ENCODE measurements at regions not wholly inside any gene's neighbourhood (a gene's known extent, or its start where the extent isn't known, plus 50 kb on each side); places are given as distances from the start of the nearest gene placed in this dataset.

DNA sequence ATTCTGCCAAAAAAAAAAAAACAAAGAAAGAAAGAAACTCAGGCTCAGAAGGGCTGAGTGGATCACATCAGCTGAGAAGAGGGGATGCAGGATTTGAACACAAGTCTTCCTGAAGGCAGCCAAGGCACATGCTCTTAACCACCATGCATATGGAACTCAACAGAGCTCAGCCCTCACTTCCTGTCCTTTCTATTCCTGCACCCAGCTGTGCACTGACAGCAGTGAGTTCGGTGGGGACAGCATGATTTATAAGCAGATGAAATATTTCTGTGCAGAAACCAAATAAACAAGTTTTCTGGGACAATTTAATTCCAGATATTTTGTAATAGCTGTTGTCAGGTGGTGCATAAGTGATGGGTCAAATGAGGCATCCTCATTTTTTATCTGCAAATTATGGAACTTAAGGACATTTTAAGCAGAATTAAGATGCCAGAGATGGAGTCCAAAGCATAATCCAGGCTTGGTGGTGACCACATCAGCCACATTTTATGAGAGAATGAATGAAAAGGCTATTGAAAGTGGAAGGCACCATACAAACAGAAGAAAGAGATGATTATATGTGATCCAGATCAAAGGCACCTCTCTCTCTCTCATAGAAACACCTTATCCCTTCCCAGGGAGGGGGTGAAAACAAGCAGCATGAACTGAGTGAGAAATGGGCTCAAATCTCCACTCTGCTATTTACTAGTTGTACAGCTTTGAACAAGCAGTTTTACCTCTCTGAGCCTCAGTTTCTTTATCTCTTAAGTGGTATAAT, 303.6 kb upstream of the MSX2 start:
- Histone ChIP-seq H3K27me3 (replicated peaks in 1 of 4; ENCODE audit: control insufficient read depth in 3 of 4, extremely low read depth in 1 of 4, insufficient read depth in 3 of 4, low read length in 3 of 4) (peaks cover 0 to 11% (median 5%) of the 10 kb centered on the region in 4 experiments; a peak in 3 of 7 replicates), H3K4ac (replicated peaks; ENCODE audit: insufficient read length, low read depth, low read length) (no peak overlapping the region), H2AK5ac (ENCODE audit: low read depth, low read length) (no peak overlapping the region), H3K9ac (replicated peaks in 1 of 4; ENCODE audit: extremely low read depth in 1 of 4, low read depth in 3 of 4, low read length in 3 of 4) (no peak overlapping the region), H3K79me2 (ENCODE audit: control insufficient read depth in 1 of 2, insufficient read depth in 2 of 2, low read length in 2 of 2) (no peaks in the 10 kb centered on the region), H3K79me1 (ENCODE audit: low read depth, low read length) (no peaks in the 10 kb centered on the region), H3K27ac (ENCODE audit: low read depth, low read length) (no peak overlapping the region), H4K20me1 (replicated peaks in 1 of 2; ENCODE audit: control insufficient read depth in 1 of 2, insufficient read depth in 2 of 2, low read length in 2 of 2) (no peaks in the 10 kb centered on the region), H3K23ac (ENCODE audit: insufficient read length) (no peak overlapping the region), H3K9me3 (ENCODE audit: insufficient read depth in 2 of 2, low read depth in 1 of 2, low read length in 1 of 2) (no peaks in the 10 kb centered on the region), H4K8ac (ENCODE audit: extremely low read depth, insufficient read depth, low read length) (no peak overlapping the region), H2BK12ac (ENCODE audit: low read depth, low read length) (no peak overlapping the region), H4K5ac (ENCODE audit: insufficient read length, low read depth, low read length) (no peak overlapping the region), H2AFZ (ENCODE audit: low read length) (no peak overlapping the region), H2BK20ac (ENCODE audit: low read length) (no peak overlapping the region), H3K4me3 (ENCODE audit: extremely low read depth in 1 of 4, insufficient read depth in 2 of 4, low read depth in 3 of 4, low read length in 4 of 4) (no peak overlapping the region), H2BK120ac (replicated peaks; ENCODE audit: low read depth, low read length) (no peak overlapping the region), H3K18ac (ENCODE audit: extremely low read depth, low read length) (no peak overlapping the region), H3K4me2 (ENCODE audit: insufficient read depth in 1 of 2, low read depth in 2 of 2, low read length in 2 of 2) (no peak overlapping the region), H2BK15ac (ENCODE audit: low read length) (no peak overlapping the region), H3K4me1 (replicated peaks in 1 of 4; ENCODE audit: control insufficient read depth in 3 of 4, insufficient read depth in 4 of 4, low read length in 3 of 4) (no peaks in the 10 kb centered on the region), H4K91ac (replicated peaks; ENCODE audit: insufficient read length, low read length) (no peak overlapping the region), H3K56ac (replicated peaks; ENCODE audit: insufficient read length, low read depth, low read length) (no peak overlapping the region), H3K23me2 (ENCODE audit: low read depth, low read length) (peaks cover 4% of the 10 kb centered on the region), H2BK5ac (ENCODE audit: low read depth, low read length) (no peak overlapping the region), H3K14ac (ENCODE audit: insufficient read length) (no peak overlapping the region), H3K36me3 (ENCODE audit: control insufficient read depth in 2 of 4, insufficient read depth in 4 of 4, low read length in 3 of 4) (no peaks in the 10 kb centered on the region)
- ChIA-PET CTCF (ENCODE audit: partially characterized antibody) (interaction anchor here (0.6 to 3.5 kb wide), 23 partner anchors 11 to 1070 kb away, joined by 3 to 37 read pairs (median 5); no protein-coding TSS in a partner anchor), POLR2A (ENCODE audit: partially characterized antibody) (no interaction called here)
- no peak for FAIRE-seq
- no peak for DNase-seq (ENCODE audit: low read depth in 1 of 2, low spot score in 2 of 2)
- 85% methylated on average over 1 of the region's 1 CpG; no CpG with 5 or more reads in 1 of the 2 experiments for WGBS, 2 experiments (ENCODE audit: extremely low coverage in 1 of 2, insufficient coverage in 1 of 2, insufficient read length in 1 of 2, insufficient replicate concordance in 2 of 2, low coverage in 1 of 2, low lambda C conversion rate in 2 of 2, missing lambda C conversion rate in 1 of 2)
- no peak for TF ChIP-seq SIX5 (IDR thresholded peaks at IDR 0.05; ENCODE audit: low read depth, low read length)
- no peak for TF ChIP-seq JUN (IDR thresholded peaks at IDR 0.05; ENCODE audit: low read depth, low read length)
- TF ChIP-seq ZNF274 (IDR thresholded peaks at IDR 0.05; ENCODE audit: borderline replicate concordance, extremely low read depth, low read length) = no peak
- TF ChIP-seq SUZ12 (IDR thresholded peaks at IDR 0.05; ENCODE audit: low read length) = no peak
- TF ChIP-seq KDM4A (IDR thresholded peaks at IDR 0.05; ENCODE audit: low read depth, low read length, severe bottlenecking) = no peak
- TF ChIP-seq SP2 (IDR thresholded peaks at IDR 0.05; ENCODE audit: low read length) = no peak
- TF ChIP-seq SP1 (IDR thresholded peaks at IDR 0.05; ENCODE audit: low read depth, low read length) = no peak
- no peak for TF ChIP-seq CBX5 (IDR thresholded peaks at IDR 0.05; ENCODE audit: low read depth, low read length)
- no peak for TF ChIP-seq SIRT6 (IDR thresholded peaks at IDR 0.05; ENCODE audit: low read length)
- no peak for TF ChIP-seq BRCA1 (IDR thresholded peaks at IDR 0.05; ENCODE audit: low read depth, low read length)
- TF ChIP-seq TBP (IDR thresholded peaks at IDR 0.05; ENCODE audit: low read depth, low read length) = no peak
- TF ChIP-seq MAX (IDR thresholded peaks at IDR 0.05) = no peak
- TF ChIP-seq USF2 (IDR thresholded peaks at IDR 0.05; ENCODE audit: low read length) = no peak
